ENCODE measurements at regions not wholly inside any gene's neighbourhood (a gene's known extent, or its start where the extent isn't known, plus 50 kb on each side); places are given as distances from the start of the nearest gene placed in this dataset.
A peak's percentile ranks its signal among the peaks of the same experiment; 100 is the strongest.
"Not testable (repeated sequence)": the region's sequence is repeated elsewhere in the genome, so short reads cannot be mapped to it uniquely, and the experiment has no call there.

GRCh38 chr11:114784891-114785290, 106.6 kb downstream of the NXPE2 start:
- Histone ChIP-seq H3K4me3 (no peak overlapping the region), H3K4me1 (replicated peaks in 1 of 2) (peaks cover 12 to 16% of the 10 kb centered on the region in 2 donors), H3K27ac (no peak overlapping the region)
- 12 to 71% (median 29%) methylated on average over 1 to 4 of the region's 4 CpGs; no CpG with 5 or more reads in 1 of the 10 experiments for WGBS, 10 experiments
- no peak for ATAC-seq (replicated peaks in 6 of 8)
- in situ Hi-C loops (cut with MboI; ENCODE audit: low pct_unique_long_range_greater_than_20kb in 2 of 9, low sequenced_read_pairs in 9 of 9, unreplicated experiment in 9 of 9) = no loop called here

- H3K4me3 ChIP-seq = no peak overlapping the region
- in situ Hi-C loops (cut with MboI; ENCODE audit: low pct_unique_long_range_greater_than_20kb in 2 of 9, low sequenced_read_pairs in 9 of 9, unreplicated experiment in 9 of 9) = no loop called here
- peaks cover 9 to 17% of the 10 kb centered on the region in 2 donors for H3K4me1 ChIP-seq (replicated peaks in 1 of 2)
- ATAC-seq (replicated peaks in 6 of 8) = no peak
- H3K27ac ChIP-seq = no peak overlapping the region
- WGBS, 10 experiments = 59 to 100% (median 100%) methylated on average over 1 to 3 of the region's 4 CpGs; no CpG with 5 or more reads in 3 of the 10 experiments
Observed at GRCh38 chr11:114785820-114786219, 107.5 kb downstream of the NXPE2 start.

GRCh38 chr11:114787126-114787525, 108.8 kb downstream of the NXPE2 start:
- WGBS, 10 experiments = 31 to 100% (median 78%) methylated on average over 1 to 6 of the region's 8 CpGs; no CpG with 5 or more reads in 1 of the 10 experiments
- Histone ChIP-seq H3K4me3 (no peak overlapping the region), H3K27ac (no peak overlapping the region), H3K4me1 (replicated peaks in 1 of 2) (peaks cover 9 to 17% of the 10 kb centered on the region in 2 donors)
- no peak for ATAC-seq (replicated peaks in 6 of 8)
- in situ Hi-C loops (cut with MboI; ENCODE audit: low pct_unique_long_range_greater_than_20kb in 2 of 9, low sequenced_read_pairs in 9 of 9, unreplicated experiment in 9 of 9) = no loop called here

- Histone ChIP-seq H3K27ac (no peak overlapping the region), H3K4me3 (no peak overlapping the region), H3K4me1 (replicated peaks in 1 of 2) (peaks cover 6 to 17% of the 10 kb centered on the region in 2 donors)
- WGBS, 10 experiments = 0 to 100% (median 17%) methylated on average over 1 to 3 of the region's 3 CpGs; no CpG with 5 or more reads in 2 of the 10 experiments
- no peak for ATAC-seq (replicated peaks in 6 of 8)
- in situ Hi-C loops (cut with MboI; ENCODE audit: low pct_unique_long_range_greater_than_20kb in 2 of 9, low sequenced_read_pairs in 9 of 9, unreplicated experiment in 9 of 9) = no loop called here
Observed at GRCh38 chr11:114790910-114791309, 112.6 kb downstream of the NXPE2 start.

- in situ Hi-C loops (cut with MboI; ENCODE audit: low pct_unique_long_range_greater_than_20kb in 2 of 9, low sequenced_read_pairs in 9 of 9, unreplicated experiment in 9 of 9) = no loop called here
- no peak for ATAC-seq (replicated peaks in 6 of 8)
- WGBS, 10 experiments = 0 to 74% (median 42%) methylated on average over 1 to 3 of the region's 3 CpGs; no CpG with 5 or more reads in 5 of the 10 experiments
- Histone ChIP-seq H3K4me3 (no peak overlapping the region), H3K4me1 (replicated peaks in 1 of 2) (peaks cover 5 to 6% of the 10 kb centered on the region in 2 donors), H3K27ac (no peak overlapping the region)
Observed at GRCh38 chr11:114794048-114794684, 115.8 kb downstream of the NXPE2 start.

GRCh38 chr11:114796954-114797721, 118.8 kb downstream of the NXPE2 start:
- peak in 5 of 8 experiments; percentile 39 to 87 (median 83) for ATAC-seq (replicated peaks in 6 of 8)
- WGBS, 10 experiments = 0 to 80% (median 70%) methylated on average over 3 to 7 of the region's 9 CpGs; no CpG with 5 or more reads in 2 of the 10 experiments
- no peak overlapping the region for H3K27ac ChIP-seq
- H3K4me1 ChIP-seq (replicated peaks in 1 of 2) = peaks cover 8% of the 10 kb centered on the region in 2 donors
- in situ Hi-C loops (cut with MboI; ENCODE audit: low pct_unique_long_range_greater_than_20kb in 2 of 9, low sequenced_read_pairs in 9 of 9, unreplicated experiment in 9 of 9) = no loop called here
- H3K4me3 ChIP-seq = no peak overlapping the region

- in situ Hi-C loops (cut with MboI; ENCODE audit: low pct_unique_long_range_greater_than_20kb in 2 of 9, low sequenced_read_pairs in 9 of 9, unreplicated experiment in 9 of 9) = no loop called here
- WGBS, 10 experiments = 0 to 20% (median 8%) methylated on average over 1 to 3 of the region's 6 CpGs; no CpG with 5 or more reads in 4 of the 10 experiments
- H3K27ac ChIP-seq = no peak overlapping the region
- no peak overlapping the region for H3K4me3 ChIP-seq
- peaks cover 8% of the 10 kb centered on the region in 2 donors for H3K4me1 ChIP-seq (replicated peaks in 1 of 2)
- ATAC-seq (replicated peaks in 6 of 8) = peak in 5 of 8 experiments; percentile 76 to 91 (median 89)
Observed at GRCh38 chr11:114799476-114799875, 121.1 kb downstream of the NXPE2 start.

- peak in 3 of 8 experiments; percentile 59 to 75 (median 69) for ATAC-seq (replicated peaks in 6 of 8)
- 10 to 100% (median 62%) methylated on average over 1 to 3 of the region's 3 CpGs; no CpG with 5 or more reads in 2 of the 10 experiments for WGBS, 10 experiments
- no peak overlapping the region for H3K27ac ChIP-seq
- H3K4me3 ChIP-seq = no peak overlapping the region
- in situ Hi-C loops (cut with MboI; ENCODE audit: low pct_unique_long_range_greater_than_20kb in 2 of 9, low sequenced_read_pairs in 9 of 9, unreplicated experiment in 9 of 9) = no loop called here
- H3K4me1 ChIP-seq (replicated peaks in 1 of 2) = peaks cover 8 to 18% of the 10 kb centered on the region in 2 donors
Observed at GRCh38 chr11:114801773-114802172, 123.4 kb downstream of the NXPE2 start.

- Histone ChIP-seq H3K4me1 (replicated peaks in 1 of 2) (peaks cover 8 to 15% of the 10 kb centered on the region in 2 donors), H3K27ac (no peak overlapping the region), H3K4me3 (no peak overlapping the region)
- peak in 2 of 8 experiments; percentile 50 to 56 for ATAC-seq (replicated peaks in 6 of 8)
- in situ Hi-C loops (cut with MboI; ENCODE audit: low pct_unique_long_range_greater_than_20kb in 2 of 9, low sequenced_read_pairs in 9 of 9, unreplicated experiment in 9 of 9) = no loop called here
- WGBS, 10 experiments = 7 to 67% (median 43%) methylated on average over 1 to 6 of the region's 6 CpGs
Observed at GRCh38 chr11:114802878-114803277, 124.6 kb downstream of the NXPE2 start.

- ATAC-seq (replicated peaks in 6 of 8); H3K27ac ChIP-seq; in situ Hi-C loops (cut with MboI; ENCODE audit: low pct_unique_long_range_greater_than_20kb in 2 of 9, low sequenced_read_pairs in 9 of 9, unreplicated experiment in 9 of 9); H3K4me3 ChIP-seq; H3K4me1 ChIP-seq (replicated peaks in 1 of 2): not testable (repeated sequence)
- 72% methylated on average over 4 of the region's 9 CpGs; no CpG with 5 or more reads in 9 of the 10 experiments for WGBS, 10 experiments
Observed at GRCh38 chr11:114805431-114805830, 127.1 kb downstream of the NXPE2 start.

GRCh38 chr11:114811971-114812370, 133.6 kb downstream of the NXPE2 start:
- WGBS, 10 experiments = 25 to 100% (median 87%) methylated on average over 1 to 3 of the region's 3 CpGs; no CpG with 5 or more reads in 2 of the 10 experiments
- in situ Hi-C loops (cut with MboI; ENCODE audit: low pct_unique_long_range_greater_than_20kb in 2 of 9, low sequenced_read_pairs in 9 of 9, unreplicated experiment in 9 of 9) = no loop called here
- no peak overlapping the region for H3K27ac ChIP-seq
- ATAC-seq (replicated peaks in 6 of 8) = no peak
- peaks cover 10 to 20% of the 10 kb centered on the region in 2 donors for H3K4me1 ChIP-seq (replicated peaks in 1 of 2)
- no peak overlapping the region for H3K4me3 ChIP-seq

GRCh38 chr11:114812733-114813132, 134.4 kb downstream of the NXPE2 start:
- Histone ChIP-seq H3K4me3 (no peak overlapping the region), H3K4me1 (replicated peaks in 1 of 2) (peaks cover 17 to 25% of the 10 kb centered on the region in 2 donors), H3K27ac (peak overlapping the region; percentile 14 to 60)
- in situ Hi-C loops (cut with MboI; ENCODE audit: low pct_unique_long_range_greater_than_20kb in 2 of 9, low sequenced_read_pairs in 9 of 9, unreplicated experiment in 9 of 9) = no loop called here
- peak in 5 of 8 experiments; percentile 47 to 93 (median 89) for ATAC-seq (replicated peaks in 6 of 8)
- WGBS, 10 experiments = 0 to 100% (median 60%) methylated on average over 1 to 3 of the region's 3 CpGs; no CpG with 5 or more reads in 5 of the 10 experiments

GRCh38 chr11:114813189-114813718, 134.9 kb downstream of the NXPE2 start:
- peak in 4 of 8 experiments; percentile 40 to 59 (median 55) for ATAC-seq (replicated peaks in 6 of 8)
- Histone ChIP-seq H3K4me1 (replicated peaks in 1 of 2) (peaks cover 19 to 31% of the 10 kb centered on the region in 2 donors), H3K4me3 (no peak overlapping the region), H3K27ac (peak overlapping the region; percentile 14 to 60)
- WGBS, 10 experiments = 0 to 100% (median 84%) methylated on average over 1 to 3 of the region's 4 CpGs; no CpG with 5 or more reads in 2 of the 10 experiments
- in situ Hi-C loops (cut with MboI; ENCODE audit: low pct_unique_long_range_greater_than_20kb in 2 of 9, low sequenced_read_pairs in 9 of 9, unreplicated experiment in 9 of 9) = no loop called here
